A549 (cell line): ENCODE measurements at regions not wholly inside any gene's neighbourhood (a gene's known extent, or its start where the extent isn't known, plus 50 kb on each side); places are given as distances from the start of the nearest gene placed in this dataset.

ENCODE experiments used
- CHD2 ChIP-seq: fragments of 150-350 bp; IDR thresholded peaks from 2 replicates; pipeline ENCODE4 v1.6.1; 2014; ENCODE audit warnings: low read length; ENCODE audit not compliant: partially characterized antibody
- CTCF ChIP-seq: fragments of >200 bp; sonication (Bioruptor Twin); formaldehyde crosslinking; IDR thresholded peaks from 3 replicates; pipeline ENCODE4 v1.5.1; 2016

- TF ChIP-seq CHD2 (no peak), CTCF (no peak)
Observed at GRCh38 chr5:93674866-93675459, 66.4 kb downstream of the POU5F2 start.
